Keratinocyte (primary cell): ENCODE measurements at regions not wholly inside any gene's neighbourhood (a gene's known extent, or its start where the extent isn't known, plus 50 kb on each side); places are given as distances from the start of the nearest gene placed in this dataset.

Experiments used
- EZH2 ChIP-seq: IDR thresholded peaks from one replicate; pipeline ENCODE4 v1.6.1; 2012; ENCODE audit warnings: inconsistent platforms, mild to moderate bottlenecking, low read length, moderate library complexity
- TF ChIP-seq, protein P1 (sequence below), 3 experiments: IDR thresholded peaks in 1 of 3; conservative IDR thresholded peaks in 1 of 3; optimal IDR thresholded peaks in 1 of 3; 2 replicates in 2 of 3; 3 replicates in 1 of 3; pipeline versions ENCODE3 to v1.5.1; 2011; ENCODE audit warnings: low read length in 3 of 3, mild to moderate bottlenecking in 3 of 3, moderate library complexity in 2 of 3, control low read depth in 1 of 3, inconsistent platforms in 1 of 3; ENCODE audit not compliant: insufficient read depth in 2 of 3; ENCODE audit errors: extremely low read depth in 1 of 3

DNA sequence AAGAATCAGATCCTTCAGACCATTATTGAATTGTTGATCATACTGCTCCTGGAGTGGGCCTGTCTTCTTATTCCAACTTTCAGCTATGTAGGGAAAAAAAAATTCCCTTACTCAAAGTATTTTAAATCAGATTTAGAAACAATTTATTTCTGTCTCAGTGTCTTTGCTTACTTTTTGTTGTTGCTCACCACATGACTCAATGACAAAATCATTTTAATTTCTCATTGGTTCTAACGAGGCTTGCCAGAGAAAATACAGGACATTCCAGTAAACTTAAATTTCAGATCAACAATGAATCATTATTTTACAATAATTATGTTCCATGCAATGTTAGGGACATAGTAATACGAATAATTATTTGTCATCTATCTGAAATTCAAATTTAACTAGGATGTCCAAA is 748.5 kb upstream of the CBLB start:
- TF ChIP-seq, protein P1, sequence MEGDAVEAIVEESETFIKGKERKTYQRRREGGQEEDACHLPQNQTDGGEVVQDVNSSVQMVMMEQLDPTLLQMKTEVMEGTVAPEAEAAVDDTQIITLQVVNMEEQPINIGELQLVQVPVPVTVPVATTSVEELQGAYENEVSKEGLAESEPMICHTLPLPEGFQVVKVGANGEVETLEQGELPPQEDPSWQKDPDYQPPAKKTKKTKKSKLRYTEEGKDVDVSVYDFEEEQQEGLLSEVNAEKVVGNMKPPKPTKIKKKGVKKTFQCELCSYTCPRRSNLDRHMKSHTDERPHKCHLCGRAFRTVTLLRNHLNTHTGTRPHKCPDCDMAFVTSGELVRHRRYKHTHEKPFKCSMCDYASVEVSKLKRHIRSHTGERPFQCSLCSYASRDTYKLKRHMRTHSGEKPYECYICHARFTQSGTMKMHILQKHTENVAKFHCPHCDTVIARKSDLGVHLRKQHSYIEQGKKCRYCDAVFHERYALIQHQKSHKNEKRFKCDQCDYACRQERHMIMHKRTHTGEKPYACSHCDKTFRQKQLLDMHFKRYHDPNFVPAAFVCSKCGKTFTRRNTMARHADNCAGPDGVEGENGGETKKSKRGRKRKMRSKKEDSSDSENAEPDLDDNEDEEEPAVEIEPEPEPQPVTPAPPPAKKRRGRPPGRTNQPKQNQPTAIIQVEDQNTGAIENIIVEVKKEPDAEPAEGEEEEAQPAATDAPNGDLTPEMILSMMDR (optimal IDR thresholded peaks at IDR 0.05 in 1 of 3, IDR thresholded peaks at IDR 0.05 in 1 of 3, conservative IDR thresholded peaks at IDR 0.05 in 1 of 3; ENCODE audit: extremely low read depth in 1 of 3, insufficient read depth in 2 of 3, low read length in 3 of 3) = no peak
- TF ChIP-seq EZH2 = no peak
